COLO668 (cell line): ENCODE measurements at regions not wholly inside any gene's neighbourhood (a gene's known extent, or its start where the extent isn't known, plus 50 kb on each side); places are given as distances from the start of the nearest gene placed in this dataset.

Source experiments
- DNase-seq: peaks from one replicate; lab custom pipeline; 2025; ENCODE audit not compliant: unreplicated experiment; lab: John Stamatoyannopoulos, UW

- no peak for DNase-seq
Measured at GRCh38 chr16:89043636-89044417, 49.8 kb upstream of the ACSF3 start.
